ENCODE measurements at regions not wholly inside any gene's neighbourhood (a gene's known extent, or its start where the extent isn't known, plus 50 kb on each side); places are given as distances from the start of the nearest gene placed in this dataset.

- WGBS = 87% methylated on average over 7 of the region's 7 CpGs
- no peak overlapping the region for H3K4me3 ChIP-seq
- no peak for TF ChIP-seq CTCF (IDR thresholded peaks at IDR 0.05)
- no peak for TF ChIP-seq POLR2AphosphoS5 (IDR thresholded peaks at IDR 0.05)
- TF ChIP-seq EP300 (IDR thresholded peaks at IDR 0.05) = no peak
- peaks cover 9% of the 10 kb centered on the region for H3K4me1 ChIP-seq
- H3K9me3 ChIP-seq = no peaks in the 10 kb centered on the region
- no peak overlapping the region for H3K27ac ChIP-seq
- no peak for DNase-seq (ENCODE audit: low spot score in 2 of 2)
- no peaks in the 10 kb centered on the region for H3K36me3 ChIP-seq
- no peaks in the 10 kb centered on the region for H3K27me3 ChIP-seq
Measured at GRCh38 chr10:63770523-63770922, 249.3 kb downstream of the REEP3 start.

GRCh38 chr10:63772491-63772890 is 251.3 kb downstream of the REEP3 start:
- WGBS = 56% methylated on average over 1 of the region's 1 CpG
- Histone ChIP-seq H3K27ac (no peak overlapping the region), H3K27me3 (no peaks in the 10 kb centered on the region), H3K4me1 (peaks cover 4% of the 10 kb centered on the region), H3K9me3 (no peaks in the 10 kb centered on the region), H3K36me3 (no peaks in the 10 kb centered on the region), H3K4me3 (no peak overlapping the region)
- TF ChIP-seq POLR2AphosphoS5 (IDR thresholded peaks at IDR 0.05) (no peak), CTCF (IDR thresholded peaks at IDR 0.05) (no peak), POLR2A (IDR thresholded peaks at IDR 0.05) (no peak), EP300 (IDR thresholded peaks at IDR 0.05) (no peak)
- no peak for DNase-seq (ENCODE audit: low spot score in 2 of 2)

- H3K4me3 ChIP-seq = no peak overlapping the region
- no peak overlapping the region for H3K27ac ChIP-seq
- no peaks in the 10 kb centered on the region for H3K4me1 ChIP-seq
- no peak for DNase-seq (ENCODE audit: low spot score in 2 of 2)
- H3K36me3 ChIP-seq = no peaks in the 10 kb centered on the region
- H3K27me3 ChIP-seq = no peaks in the 10 kb centered on the region
- WGBS = 32% methylated on average over 1 of the region's 1 CpG
- H3K9me3 ChIP-seq = no peaks in the 10 kb centered on the region
- TF ChIP-seq POLR2A (IDR thresholded peaks at IDR 0.05) = no peak
- no peak for TF ChIP-seq EP300 (IDR thresholded peaks at IDR 0.05)
- no peak for TF ChIP-seq POLR2AphosphoS5 (IDR thresholded peaks at IDR 0.05)
- TF ChIP-seq CTCF (IDR thresholded peaks at IDR 0.05) = no peak
Measured at GRCh38 chr10:63773106-63773505, 251.9 kb downstream of the REEP3 start.

GRCh38 chr10:63773962-63774361 is 252.8 kb downstream of the REEP3 start:
- no peaks in the 10 kb centered on the region for H3K36me3 ChIP-seq
- no peak for TF ChIP-seq POLR2AphosphoS5 (IDR thresholded peaks at IDR 0.05)
- no peak for TF ChIP-seq POLR2A (IDR thresholded peaks at IDR 0.05)
- TF ChIP-seq EP300 (IDR thresholded peaks at IDR 0.05) = no peak
- no peak for TF ChIP-seq CTCF (IDR thresholded peaks at IDR 0.05)
- WGBS = 68% methylated on average over 2 of the region's 2 CpGs

GRCh38 chr10:63780101-63780500 is 258.9 kb downstream of the REEP3 start:
- no peaks in the 10 kb centered on the region for H3K27me3 ChIP-seq

More at GRCh38 chr10:63773962-63774361, 252.8 kb downstream of the REEP3 start:
- H3K4me3 ChIP-seq = no peak overlapping the region
- H3K4me1 ChIP-seq = no peaks in the 10 kb centered on the region
- no peaks in the 10 kb centered on the region for H3K9me3 ChIP-seq
- H3K27me3 ChIP-seq = no peaks in the 10 kb centered on the region
- no peak for DNase-seq (ENCODE audit: low spot score in 2 of 2)
- H3K27ac ChIP-seq = no peak overlapping the region

More at GRCh38 chr10:63780101-63780500, 258.9 kb downstream of the REEP3 start:
- Histone ChIP-seq H3K27ac (no peak overlapping the region), H3K9me3 (no peaks in the 10 kb centered on the region), H3K36me3 (no peaks in the 10 kb centered on the region), H3K4me3 (no peak overlapping the region), H3K4me1 (no peaks in the 10 kb centered on the region)
- DNase-seq (ENCODE audit: low spot score in 2 of 2) = no peak
- TF ChIP-seq EP300 (IDR thresholded peaks at IDR 0.05) (no peak), CTCF (IDR thresholded peaks at IDR 0.05) (no peak), POLR2A (IDR thresholded peaks at IDR 0.05) (no peak), POLR2AphosphoS5 (IDR thresholded peaks at IDR 0.05) (no peak)
- 84% methylated on average over 3 of the region's 3 CpGs for WGBS
